ENCODE measurements at regions not wholly inside any gene's neighbourhood (a gene's known extent, or its start where the extent isn't known, plus 50 kb on each side); places are given as distances from the start of the nearest gene placed in this dataset.

- Histone ChIP-seq H3K36me3 (ENCODE audit: low read depth, missing control alignments) (no peaks in the 10 kb centered on the region), H3K27ac (no peak overlapping the region), H3K27me3 (no peaks in the 10 kb centered on the region), H3K4me1 (no peaks in the 10 kb centered on the region), H3K4me3 (no peak overlapping the region), H3K9me3 (no peaks in the 10 kb centered on the region)
- intact Hi-C loops (cut with DNase I; ENCODE audit: low total_unique reads): no loop called here
- no peak for DNase-seq
- WGBS, 2 donors: 80 to 88% methylated on average over 4 of the region's 4 CpGs
- TF ChIP-seq, protein P1, sequence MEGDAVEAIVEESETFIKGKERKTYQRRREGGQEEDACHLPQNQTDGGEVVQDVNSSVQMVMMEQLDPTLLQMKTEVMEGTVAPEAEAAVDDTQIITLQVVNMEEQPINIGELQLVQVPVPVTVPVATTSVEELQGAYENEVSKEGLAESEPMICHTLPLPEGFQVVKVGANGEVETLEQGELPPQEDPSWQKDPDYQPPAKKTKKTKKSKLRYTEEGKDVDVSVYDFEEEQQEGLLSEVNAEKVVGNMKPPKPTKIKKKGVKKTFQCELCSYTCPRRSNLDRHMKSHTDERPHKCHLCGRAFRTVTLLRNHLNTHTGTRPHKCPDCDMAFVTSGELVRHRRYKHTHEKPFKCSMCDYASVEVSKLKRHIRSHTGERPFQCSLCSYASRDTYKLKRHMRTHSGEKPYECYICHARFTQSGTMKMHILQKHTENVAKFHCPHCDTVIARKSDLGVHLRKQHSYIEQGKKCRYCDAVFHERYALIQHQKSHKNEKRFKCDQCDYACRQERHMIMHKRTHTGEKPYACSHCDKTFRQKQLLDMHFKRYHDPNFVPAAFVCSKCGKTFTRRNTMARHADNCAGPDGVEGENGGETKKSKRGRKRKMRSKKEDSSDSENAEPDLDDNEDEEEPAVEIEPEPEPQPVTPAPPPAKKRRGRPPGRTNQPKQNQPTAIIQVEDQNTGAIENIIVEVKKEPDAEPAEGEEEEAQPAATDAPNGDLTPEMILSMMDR (IDR thresholded peaks at IDR 0.05): no peak
- no peak for TF ChIP-seq POLR2A (IDR thresholded peaks at IDR 0.05)
These were observed 244.4 kb downstream of the LRRIQ3 start for GRCh38 chr1:73953586-73953985.

GRCh38 chr1:73953186-73953585, 244.8 kb downstream of the LRRIQ3 start:
- no peak for TF ChIP-seq POLR2A (IDR thresholded peaks at IDR 0.05)
- TF ChIP-seq, protein P1 (IDR thresholded peaks at IDR 0.05): no peak
- 85 to 87% methylated on average over 5 of the region's 5 CpGs for WGBS, 2 donors
- no peak for DNase-seq
- no peak overlapping the region for H3K4me3 ChIP-seq
- H3K36me3 ChIP-seq (ENCODE audit: low read depth, missing control alignments): no peaks in the 10 kb centered on the region
- intact Hi-C loops (cut with DNase I; ENCODE audit: low total_unique reads): no loop called here
- no peaks in the 10 kb centered on the region for H3K27me3 ChIP-seq
- no peaks in the 10 kb centered on the region for H3K9me3 ChIP-seq
- H3K27ac ChIP-seq: no peak overlapping the region
- no peaks in the 10 kb centered on the region for H3K4me1 ChIP-seq

DNA sequence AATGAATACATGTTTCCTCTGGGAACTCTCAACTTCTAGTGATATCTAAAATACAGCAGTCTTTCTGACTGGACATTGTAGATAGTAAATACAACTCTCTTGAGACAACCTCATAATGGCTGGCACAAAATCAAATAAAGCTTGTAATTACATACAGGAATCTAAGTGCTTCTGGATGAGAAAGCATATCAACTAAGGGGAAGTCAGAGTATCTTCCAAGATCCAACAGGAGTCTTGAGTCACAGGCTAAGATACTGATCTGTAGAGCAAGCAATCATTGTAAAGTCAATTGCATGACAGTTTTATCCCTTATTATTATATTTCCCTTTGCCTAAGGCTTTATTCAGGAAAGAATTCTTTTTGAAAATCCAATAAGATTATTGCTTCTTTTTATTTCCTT, 249.9 kb downstream of the LRRIQ3 start:
- Histone ChIP-seq H3K36me3 (ENCODE audit: low read depth, missing control alignments) (no peaks in the 10 kb centered on the region), H3K27me3 (no peaks in the 10 kb centered on the region), H3K4me3 (no peak overlapping the region), H3K27ac (no peak overlapping the region), H3K9me3 (no peaks in the 10 kb centered on the region), H3K4me1 (no peaks in the 10 kb centered on the region)
- intact Hi-C loops (cut with DNase I; ENCODE audit: low total_unique reads): no loop called here
- no peak for DNase-seq
- TF ChIP-seq POLR2A (IDR thresholded peaks at IDR 0.05): no peak
- TF ChIP-seq, protein P1 (IDR thresholded peaks at IDR 0.05): no peak

DNA sequence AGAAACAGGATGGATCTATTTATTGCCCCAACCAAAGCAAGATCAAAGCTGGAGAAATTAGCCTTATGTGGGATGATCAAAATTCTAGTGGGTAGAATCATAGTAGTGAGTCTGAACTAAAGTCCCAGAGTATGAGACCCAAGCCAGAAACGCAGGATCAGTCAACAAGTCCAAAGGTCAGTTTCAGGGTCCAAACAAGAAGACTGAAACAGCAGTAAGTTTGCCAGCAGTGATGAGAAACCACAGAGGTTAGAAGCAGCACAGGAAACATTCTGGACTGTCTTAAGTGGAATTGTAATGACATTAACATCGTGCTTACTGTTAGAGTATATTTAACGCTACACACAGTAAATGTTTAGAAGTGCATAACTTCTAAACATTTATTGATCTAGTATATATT, 251.0 kb downstream of the LRRIQ3 start:
- Histone ChIP-seq H3K4me3 (no peak overlapping the region), H3K4me1 (no peaks in the 10 kb centered on the region), H3K27ac (no peak overlapping the region), H3K27me3 (no peaks in the 10 kb centered on the region), H3K36me3 (ENCODE audit: low read depth, missing control alignments) (no peaks in the 10 kb centered on the region), H3K9me3 (no peaks in the 10 kb centered on the region)
- intact Hi-C loops (cut with DNase I; ENCODE audit: low total_unique reads): no loop called here
- DNase-seq: no peak
- no peak for TF ChIP-seq POLR2A (IDR thresholded peaks at IDR 0.05)
- TF ChIP-seq, protein P1 (IDR thresholded peaks at IDR 0.05): no peak
- WGBS, 2 donors: 92 to 96% methylated on average over 3 of the region's 3 CpGs

- no peaks in the 10 kb centered on the region for H3K9me3 ChIP-seq
- H3K4me1 ChIP-seq: no peaks in the 10 kb centered on the region
- no peaks in the 10 kb centered on the region for H3K36me3 ChIP-seq (ENCODE audit: low read depth, missing control alignments)
- H3K4me3 ChIP-seq: no peak overlapping the region
- H3K27ac ChIP-seq: no peak overlapping the region
- WGBS, 2 donors: 48 to 52% methylated on average over 1 of the region's 1 CpG
- intact Hi-C loops (cut with DNase I; ENCODE audit: low total_unique reads): no loop called here
- DNase-seq: no peak
- TF ChIP-seq POLR2A (IDR thresholded peaks at IDR 0.05): no peak
- TF ChIP-seq, protein P1 (IDR thresholded peaks at IDR 0.05): no peak
- H3K27me3 ChIP-seq: no peaks in the 10 kb centered on the region
These were observed 254.7 kb downstream of the LRRIQ3 start for GRCh38 chr1:73943270-73943669.

Data from testis (tissue), 2 donors.